Activated CD8-positive, alpha-beta memory T cell treated with anti-CD3 and anti-CD28 coated beads, Interleukin-2, amount 10 ng/mL, durations not matched to agents 7 days and 5 days (primary cell): ENCODE measurements at regions not wholly inside any gene's neighbourhood (a gene's known extent, or its start where the extent isn't known, plus 50 kb on each side); places are given as distances from the start of the nearest gene placed in this dataset.

Experiments
- ATAC-seq: fragments of 150-1000 bp; cut with Tn5 transposase; one replicate; pipeline ENCODE4 v1.10.0; 2021; ENCODE audit warnings: moderate library complexity
- CTCF ChIA-PET: fragments of 350-600 bp; sonication (Branson Sonifier 250); formaldehyde crosslinking; loops from one replicate; lab custom pipeline; 2021; ENCODE audit warnings: antibody characterized with exemption; lab: Charles Lee
- DNase-seq: peaks from one replicate; pipeline ENCODE4 v3.0.0-alpha.2; 2020
- H3K27ac Mint-ChIP-seq: one replicate; pipeline ENCODE4 v1.8.0; 2021; ENCODE audit warnings: mild to moderate bottlenecking, mixed read lengths
- H3K27me3 Mint-ChIP-seq: one replicate; pipeline ENCODE4 v1.8.0; 2021; ENCODE audit warnings: mixed read lengths
- H3K36me3 Mint-ChIP-seq: one replicate; pipeline ENCODE4 v1.8.0; 2021; ENCODE audit warnings: mild to moderate bottlenecking, mixed read lengths
- H3K4me1 Mint-ChIP-seq: one replicate; pipeline ENCODE4 v1.8.0; 2021; ENCODE audit warnings: mixed read lengths
- H3K4me3 Mint-ChIP-seq: one replicate; pipeline ENCODE4 v1.8.0; 2021; ENCODE audit warnings: mild to moderate bottlenecking, moderate library complexity, mixed read lengths
- H3K9me3 Mint-ChIP-seq: one replicate; pipeline ENCODE4 v1.8.0; 2022; ENCODE audit warnings: low read depth, mixed read lengths

DNA sequence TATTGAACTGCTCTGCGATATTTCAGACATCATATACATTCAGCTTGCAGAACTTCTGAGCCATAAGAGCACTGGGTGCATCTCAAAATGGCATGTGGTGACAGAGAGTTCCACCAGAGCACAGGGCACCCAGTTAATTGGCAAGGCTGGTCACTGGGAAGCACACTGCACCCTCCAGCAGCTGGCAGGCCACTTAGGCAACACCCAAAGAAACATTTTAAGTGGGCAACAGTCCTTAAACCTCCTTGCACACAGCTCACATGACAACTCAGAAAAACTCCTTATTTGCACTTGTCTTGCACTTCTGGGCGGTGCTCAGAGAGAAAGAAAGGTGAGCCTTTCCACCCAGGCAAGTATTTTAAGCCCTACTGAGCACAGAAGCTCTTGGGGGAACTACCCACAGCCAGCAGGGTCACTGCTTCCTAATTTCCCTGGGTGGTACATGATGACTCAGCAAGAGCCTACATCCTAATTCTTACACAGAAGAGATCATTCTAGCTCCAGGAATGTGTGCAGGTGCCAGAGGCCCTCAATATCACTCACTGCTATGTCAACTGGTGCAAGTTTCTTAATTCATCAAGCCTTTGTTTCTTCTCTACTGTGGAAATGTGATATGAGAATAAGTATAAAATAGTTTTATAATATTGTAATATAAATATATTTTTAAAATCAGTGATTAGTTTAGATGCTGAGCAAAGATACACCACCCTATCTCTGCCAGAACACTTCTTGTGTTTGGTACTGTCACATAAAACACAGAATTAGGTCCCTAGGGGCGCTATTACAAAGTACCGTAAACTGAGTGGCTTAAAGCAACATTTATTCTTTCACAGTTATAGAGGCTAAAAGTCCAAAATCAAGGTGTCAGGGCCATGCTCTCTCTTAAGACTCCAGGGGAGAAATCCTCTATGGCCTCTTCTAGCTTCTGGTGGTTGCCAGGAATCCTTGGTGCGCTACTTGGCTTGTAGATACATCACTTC lies 155.1 kb upstream of the PPARGC1A start:
- Mint-ChIP-seq H3K4me3 (no peak overlapping the region), H3K27ac (no peak overlapping the region), H3K36me3 (no peaks in the 10 kb centered on the region), H3K9me3 (peaks cover 3% of the 10 kb centered on the region), H3K27me3 (no peaks in the 10 kb centered on the region), H3K4me1 (no peaks in the 10 kb centered on the region)
- ATAC-seq, result no peak
- CTCF ChIA-PET, result no interaction called here
- DNase-seq, result no peak

DNA sequence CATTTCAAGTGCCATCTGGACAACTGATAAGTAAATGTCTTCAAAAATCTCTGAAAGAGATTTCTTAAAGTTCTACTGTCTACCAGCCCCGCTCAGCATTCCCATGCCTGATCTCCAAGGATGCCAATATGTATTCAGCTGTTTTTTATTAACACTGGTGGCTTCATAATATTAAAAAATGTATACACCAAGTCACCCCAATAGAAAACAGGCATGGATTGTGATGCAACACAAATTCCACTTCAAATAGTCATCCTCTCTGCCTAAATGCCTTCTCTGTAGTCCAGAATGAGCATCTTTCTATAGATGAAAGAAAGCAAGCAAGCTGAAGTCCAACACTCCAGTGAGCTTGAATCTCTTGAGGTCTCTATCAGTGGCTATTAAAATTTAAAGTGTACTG lies 152.2 kb upstream of the PPARGC1A start:
- CTCF ChIA-PET, result no interaction called here
- H3K36me3 Mint-ChIP-seq, result no peaks in the 10 kb centered on the region

DNA sequence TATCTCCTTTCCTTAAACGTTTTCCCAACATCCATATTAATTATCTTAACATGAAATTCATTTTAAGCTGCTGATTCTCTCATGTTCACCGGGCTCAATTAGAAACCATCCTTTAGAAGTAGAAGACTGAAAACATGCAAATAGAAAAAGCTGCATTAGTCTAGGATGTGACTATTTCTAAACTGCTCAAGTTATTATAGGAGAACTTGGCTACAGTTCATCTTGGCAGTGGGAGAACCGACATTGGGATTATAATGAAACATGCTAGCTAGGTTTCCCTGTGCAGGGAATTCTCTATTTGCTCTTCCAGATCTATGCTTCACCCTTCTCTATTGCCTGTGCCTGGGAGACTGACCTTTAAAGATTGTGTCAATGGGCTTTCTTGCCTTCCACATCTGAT lies 151.0 kb upstream of the PPARGC1A start:
- no peak overlapping the region for H3K4me3 Mint-ChIP-seq
- CTCF ChIA-PET, result no interaction called here

More for the DNA sequence above, 152.2 kb upstream of the PPARGC1A start:
- Mint-ChIP-seq H3K27ac (no peak overlapping the region), H3K4me3 (no peak overlapping the region), H3K4me1 (no peaks in the 10 kb centered on the region), H3K9me3 (peaks cover 4% of the 10 kb centered on the region), H3K27me3 (no peaks in the 10 kb centered on the region)
- DNase-seq (no peak), ATAC-seq (no peak)

DNA sequence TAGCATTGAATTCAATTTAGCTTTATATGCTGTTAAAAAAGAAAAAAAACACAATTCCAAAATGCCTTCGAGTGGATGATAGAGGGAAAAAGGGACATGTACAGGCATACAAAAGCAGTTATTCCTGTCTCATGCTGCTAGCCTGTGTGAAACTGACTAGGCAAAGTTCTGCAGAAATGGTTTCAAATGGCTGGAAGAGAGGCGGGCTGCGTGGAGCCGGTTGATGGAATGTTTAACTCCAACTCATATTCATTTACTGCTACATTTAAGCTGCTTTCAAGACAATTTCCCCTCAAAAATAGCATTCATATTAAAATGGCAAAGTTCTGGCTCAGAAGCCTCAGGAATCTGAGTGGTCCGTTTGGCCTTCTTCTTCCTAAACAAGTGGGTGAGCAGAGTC lies 143.8 kb upstream of the PPARGC1A start:
- H3K36me3 Mint-ChIP-seq, result no peaks in the 10 kb centered on the region
- no peak overlapping the region for H3K27ac Mint-ChIP-seq
- no peaks in the 10 kb centered on the region for H3K9me3 Mint-ChIP-seq
- no peak for ATAC-seq
- CTCF ChIA-PET, result no interaction called here
- no peaks in the 10 kb centered on the region for H3K4me1 Mint-ChIP-seq
- no peak overlapping the region for H3K4me3 Mint-ChIP-seq
- H3K27me3 Mint-ChIP-seq, result no peaks in the 10 kb centered on the region
- DNase-seq, result no peak

More for the DNA sequence above, 151.0 kb upstream of the PPARGC1A start:
- no peaks in the 10 kb centered on the region for H3K4me1 Mint-ChIP-seq
- no peak for ATAC-seq
- no peak for DNase-seq
- H3K9me3 Mint-ChIP-seq, result peaks cover 4% of the 10 kb centered on the region
- no peaks in the 10 kb centered on the region for H3K27me3 Mint-ChIP-seq
- no peaks in the 10 kb centered on the region for H3K36me3 Mint-ChIP-seq
- H3K27ac Mint-ChIP-seq, result no peak overlapping the region

DNA sequence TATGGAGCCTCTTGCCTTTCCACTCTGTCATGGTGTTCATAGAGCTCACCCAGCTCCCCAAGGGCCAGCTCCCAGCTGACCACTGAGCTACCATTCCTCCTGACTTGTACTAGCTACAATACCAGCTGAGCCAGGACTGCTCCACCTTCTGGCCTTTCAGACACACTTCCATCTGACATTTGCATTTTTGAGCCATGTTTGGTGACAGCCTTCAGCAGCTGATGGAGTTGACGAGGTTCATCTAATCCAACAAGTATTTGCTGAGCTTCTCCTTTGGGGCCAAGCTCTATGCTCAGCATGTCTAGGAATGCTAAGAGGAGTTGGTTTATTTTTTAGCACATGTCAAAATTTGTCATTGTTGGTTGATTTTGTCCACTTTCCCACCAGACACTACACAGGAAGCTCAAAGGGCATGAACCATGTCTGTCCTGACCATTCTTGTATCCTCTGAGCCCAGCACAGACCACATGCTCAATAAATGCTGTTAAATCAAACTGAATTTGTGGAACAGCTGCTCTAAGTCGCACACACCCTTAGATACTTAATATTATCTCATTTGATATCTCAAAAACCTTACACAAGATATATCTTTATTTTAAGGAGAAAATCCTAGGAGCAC lies 142.6 kb upstream of the PPARGC1A start:
- ATAC-seq (no peak), DNase-seq (no peak)
- Mint-ChIP-seq H3K36me3 (no peaks in the 10 kb centered on the region), H3K4me1 (no peaks in the 10 kb centered on the region), H3K9me3 (no peaks in the 10 kb centered on the region), H3K27ac (no peak overlapping the region), H3K4me3 (no peak overlapping the region), H3K27me3 (no peaks in the 10 kb centered on the region)
- CTCF ChIA-PET, result no interaction called here

DNA sequence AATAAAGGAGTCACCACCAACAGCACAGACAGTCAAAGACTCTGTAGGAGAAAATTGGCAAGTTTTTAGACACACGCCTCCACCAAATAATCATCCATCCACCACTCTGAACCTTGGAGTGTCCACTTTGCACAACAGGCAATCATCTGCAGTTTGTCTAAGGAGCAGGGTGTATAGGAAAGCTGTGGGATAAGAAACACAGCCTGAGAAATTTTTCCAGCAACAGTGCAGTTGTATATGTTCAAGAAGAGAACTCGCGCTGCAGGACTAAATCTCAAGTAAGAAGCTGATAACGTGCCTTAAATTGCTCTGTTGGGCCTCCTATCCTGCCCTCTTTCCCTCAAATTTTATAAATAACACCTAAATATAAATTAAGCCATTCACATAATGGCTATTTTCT lies 136.7 kb upstream of the PPARGC1A start:
- Mint-ChIP-seq H3K9me3 (no peaks in the 10 kb centered on the region), H3K27ac (no peak overlapping the region), H3K36me3 (no peaks in the 10 kb centered on the region), H3K27me3 (no peaks in the 10 kb centered on the region), H3K4me3 (no peak overlapping the region), H3K4me1 (no peaks in the 10 kb centered on the region)
- CTCF ChIA-PET, result no interaction called here
- DNase-seq (no peak), ATAC-seq (no peak)

DNA sequence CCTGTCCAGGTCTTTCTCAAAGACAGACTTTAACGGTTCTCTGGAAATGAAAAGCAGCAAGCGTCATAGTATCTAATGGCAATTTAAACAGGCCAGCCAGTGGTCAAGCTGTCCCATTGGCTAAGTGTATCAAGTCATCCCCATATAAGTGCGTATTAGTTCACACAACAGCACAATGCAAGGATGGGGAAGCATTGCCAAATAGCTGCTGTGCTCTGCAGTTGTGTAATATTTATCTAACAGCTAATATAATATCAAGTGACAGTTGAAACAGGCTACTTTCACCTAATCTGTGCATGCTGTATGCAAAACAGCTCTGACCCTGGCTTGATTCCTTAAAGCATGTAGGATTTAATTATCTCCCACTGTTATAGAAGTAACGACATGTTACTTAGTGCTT lies 134.8 kb upstream of the PPARGC1A start:
- CTCF ChIA-PET, result no interaction called here
- H3K36me3 Mint-ChIP-seq, result no peaks in the 10 kb centered on the region
- H3K4me3 Mint-ChIP-seq, result no peak overlapping the region
- H3K27me3 Mint-ChIP-seq, result no peaks in the 10 kb centered on the region
- DNase-seq (no peak), ATAC-seq (no peak)
- no peaks in the 10 kb centered on the region for H3K9me3 Mint-ChIP-seq
- H3K4me1 Mint-ChIP-seq, result no peaks in the 10 kb centered on the region
- no peak overlapping the region for H3K27ac Mint-ChIP-seq

DNA sequence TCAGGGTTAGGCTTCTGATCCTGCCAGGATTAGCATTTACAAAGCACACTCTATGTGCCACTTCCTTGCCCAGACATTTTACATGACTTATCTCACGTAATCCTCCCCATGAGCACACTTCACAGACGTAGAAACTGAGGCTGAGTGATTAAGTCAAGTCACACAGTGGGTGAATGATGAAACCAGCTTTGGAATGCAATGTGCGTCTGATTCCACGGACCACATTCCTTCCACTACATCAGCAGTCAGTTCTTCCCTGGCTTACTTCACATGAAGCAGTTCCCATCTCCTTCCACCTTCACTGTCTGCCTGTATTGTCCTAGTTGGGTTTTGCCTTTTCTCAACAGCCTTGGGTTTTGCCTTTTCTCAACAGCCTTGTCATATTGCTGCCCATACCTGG lies 134.3 kb upstream of the PPARGC1A start:
- CTCF ChIA-PET, result no interaction called here

DNA sequence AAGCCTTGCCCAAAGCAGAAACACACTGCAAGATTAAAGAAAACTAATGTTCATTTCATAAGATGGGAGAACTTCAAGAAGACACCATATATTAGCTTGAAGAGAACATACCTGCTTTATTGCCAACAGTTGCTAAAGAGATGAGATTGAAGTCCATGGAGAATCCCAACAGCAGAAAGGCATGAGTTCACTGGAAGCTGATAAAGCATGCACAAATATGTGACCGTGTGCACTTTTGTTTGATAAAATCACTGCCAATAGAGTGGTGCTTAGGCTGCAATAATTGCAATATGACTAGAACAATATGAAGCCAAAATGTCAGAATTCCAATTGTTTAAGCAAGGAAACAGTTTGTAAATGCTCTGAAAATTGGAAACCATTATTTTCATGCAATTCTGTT lies 125.9 kb upstream of the PPARGC1A start:
- CTCF ChIA-PET, result no interaction called here
- ATAC-seq, result no peak
- H3K36me3 Mint-ChIP-seq, result no peaks in the 10 kb centered on the region
- no peak overlapping the region for H3K4me3 Mint-ChIP-seq
- DNase-seq, result no peak
- no peaks in the 10 kb centered on the region for H3K9me3 Mint-ChIP-seq
- H3K27me3 Mint-ChIP-seq, result no peaks in the 10 kb centered on the region
- H3K27ac Mint-ChIP-seq, result no peak overlapping the region
- no peaks in the 10 kb centered on the region for H3K4me1 Mint-ChIP-seq

More for the DNA sequence above, 134.3 kb upstream of the PPARGC1A start:
- ATAC-seq (no peak), DNase-seq (no peak)
- no peaks in the 10 kb centered on the region for H3K4me1 Mint-ChIP-seq
- no peak overlapping the region for H3K27ac Mint-ChIP-seq
- H3K4me3 Mint-ChIP-seq, result no peak overlapping the region
- H3K9me3 Mint-ChIP-seq, result no peaks in the 10 kb centered on the region
- no peaks in the 10 kb centered on the region for H3K27me3 Mint-ChIP-seq
- no peaks in the 10 kb centered on the region for H3K36me3 Mint-ChIP-seq

DNA sequence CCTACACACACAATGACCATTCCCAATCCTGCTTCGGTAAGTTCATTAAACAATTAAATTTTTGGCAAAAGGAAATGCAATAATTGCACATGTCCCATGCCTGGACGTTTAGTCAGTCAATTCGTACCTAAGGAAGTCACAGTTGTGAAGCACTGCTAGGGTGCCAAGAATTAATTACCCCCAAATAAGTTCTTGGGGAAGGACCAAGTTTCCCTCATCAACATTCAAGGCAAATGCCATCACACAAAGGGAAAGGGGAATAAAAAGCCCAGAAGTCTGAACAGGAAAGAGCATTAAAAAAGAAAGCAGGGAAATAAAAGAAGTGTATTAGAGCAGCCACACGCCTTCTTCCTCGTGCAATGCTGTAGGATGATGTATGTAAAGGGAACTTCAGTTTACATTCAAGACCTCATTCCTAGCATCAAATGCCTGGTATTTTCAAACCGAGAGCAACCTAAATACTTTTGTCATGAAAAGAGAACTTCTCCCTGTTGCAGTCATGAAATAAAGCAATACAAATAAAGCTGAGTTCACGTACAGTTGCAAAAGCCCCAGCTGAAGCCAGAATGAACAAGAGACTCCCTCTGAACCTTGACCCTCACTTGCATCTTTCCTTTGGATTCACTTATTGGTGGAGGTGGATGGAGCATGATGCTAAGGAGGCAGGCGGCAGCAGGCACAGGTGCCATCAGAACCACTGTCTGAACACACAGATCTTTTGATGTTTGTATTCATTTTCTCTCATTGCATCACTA lies 124.0 kb upstream of the PPARGC1A start:
- CTCF ChIA-PET, result no interaction called here
- no peak overlapping the region for H3K4me3 Mint-ChIP-seq
- no peaks in the 10 kb centered on the region for H3K4me1 Mint-ChIP-seq
- H3K9me3 Mint-ChIP-seq, result no peaks in the 10 kb centered on the region
- H3K36me3 Mint-ChIP-seq, result no peaks in the 10 kb centered on the region
- H3K27ac Mint-ChIP-seq, result no peak overlapping the region
- no peak for DNase-seq
- no peaks in the 10 kb centered on the region for H3K27me3 Mint-ChIP-seq
- ATAC-seq, result no peak

DNA sequence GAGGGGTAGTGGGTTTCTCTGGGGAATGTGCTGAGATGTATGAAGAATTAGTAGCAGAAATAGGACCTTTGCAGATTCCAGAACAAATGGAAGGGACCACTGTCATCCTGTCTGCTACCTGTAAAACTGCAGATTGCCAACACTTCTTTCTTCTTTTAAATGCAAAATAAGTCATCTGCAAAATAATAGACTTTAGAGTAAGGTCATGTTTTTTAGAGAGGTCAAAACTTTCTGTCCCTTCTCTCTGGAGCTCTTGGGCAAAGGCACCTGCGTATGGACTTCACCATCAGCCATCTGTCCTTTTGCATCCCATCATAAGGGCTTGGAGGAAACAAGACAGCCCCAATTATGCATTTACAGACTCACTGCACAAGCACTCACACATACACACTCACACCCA lies 121.1 kb upstream of the PPARGC1A start:
- no peaks in the 10 kb centered on the region for H3K27me3 Mint-ChIP-seq
- DNase-seq (no peak), ATAC-seq (no peak)
- H3K27ac Mint-ChIP-seq, result no peak overlapping the region
- H3K36me3 Mint-ChIP-seq, result no peaks in the 10 kb centered on the region
- no peak overlapping the region for H3K4me3 Mint-ChIP-seq
- CTCF ChIA-PET, result no interaction called here
- no peaks in the 10 kb centered on the region for H3K4me1 Mint-ChIP-seq
- H3K9me3 Mint-ChIP-seq, result no peaks in the 10 kb centered on the region

DNA sequence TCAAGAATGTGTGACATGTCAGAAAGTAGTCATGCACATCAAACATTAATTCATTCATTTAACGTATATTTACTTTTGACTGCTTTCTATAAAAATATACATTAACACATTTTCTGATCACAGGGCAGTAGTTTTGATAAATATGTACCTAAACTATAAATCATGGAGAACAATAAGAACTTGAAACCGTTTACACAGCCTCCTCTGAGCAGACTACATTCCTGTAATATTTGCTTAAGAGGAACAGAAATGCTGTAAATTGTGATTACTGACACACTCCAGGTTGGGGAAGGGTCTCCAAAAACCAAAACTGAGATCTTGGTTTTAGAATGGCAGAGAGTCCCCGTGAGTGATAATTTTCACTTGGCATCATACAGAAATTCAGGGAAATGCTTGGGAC lies 120.7 kb upstream of the PPARGC1A start:
- Mint-ChIP-seq H3K4me3 (no peak overlapping the region), H3K36me3 (no peaks in the 10 kb centered on the region), H3K9me3 (no peaks in the 10 kb centered on the region), H3K4me1 (no peaks in the 10 kb centered on the region), H3K27me3 (no peaks in the 10 kb centered on the region), H3K27ac (no peak overlapping the region)
- CTCF ChIA-PET, result no interaction called here
- no peak for ATAC-seq
- DNase-seq, result no peak

DNA sequence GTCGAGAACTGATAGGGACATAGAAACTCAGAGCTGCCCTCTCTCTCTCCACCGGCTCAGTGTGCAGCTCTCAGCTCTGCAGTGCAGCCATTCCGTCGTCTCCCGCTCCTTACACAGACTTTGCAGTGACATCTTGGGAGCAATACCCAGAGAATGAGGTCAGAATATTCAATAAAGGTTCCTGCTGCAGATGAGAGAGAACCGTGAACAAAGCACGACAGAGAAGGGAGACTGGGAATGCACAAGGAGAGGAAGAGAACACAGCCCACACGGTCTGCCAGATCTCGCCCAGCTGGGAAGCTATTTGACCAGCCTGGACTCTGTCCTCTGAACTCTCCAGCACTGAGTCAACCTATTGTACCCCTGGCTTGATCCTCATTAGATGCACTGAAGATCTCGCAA lies 118.0 kb upstream of the PPARGC1A start:
- no peaks in the 10 kb centered on the region for H3K27me3 Mint-ChIP-seq
- no peak overlapping the region for H3K4me3 Mint-ChIP-seq
- no peaks in the 10 kb centered on the region for H3K4me1 Mint-ChIP-seq
- ATAC-seq, result no peak
- H3K27ac Mint-ChIP-seq, result no peak overlapping the region
- no peak for DNase-seq
- no peaks in the 10 kb centered on the region for H3K36me3 Mint-ChIP-seq
- no peaks in the 10 kb centered on the region for H3K9me3 Mint-ChIP-seq
- CTCF ChIA-PET, result no interaction called here
